ENCODE measurements at regions not wholly inside any gene's neighbourhood (a gene's known extent, or its start where the extent isn't known, plus 50 kb on each side); places are given as distances from the start of the nearest gene placed in this dataset.

DNA sequence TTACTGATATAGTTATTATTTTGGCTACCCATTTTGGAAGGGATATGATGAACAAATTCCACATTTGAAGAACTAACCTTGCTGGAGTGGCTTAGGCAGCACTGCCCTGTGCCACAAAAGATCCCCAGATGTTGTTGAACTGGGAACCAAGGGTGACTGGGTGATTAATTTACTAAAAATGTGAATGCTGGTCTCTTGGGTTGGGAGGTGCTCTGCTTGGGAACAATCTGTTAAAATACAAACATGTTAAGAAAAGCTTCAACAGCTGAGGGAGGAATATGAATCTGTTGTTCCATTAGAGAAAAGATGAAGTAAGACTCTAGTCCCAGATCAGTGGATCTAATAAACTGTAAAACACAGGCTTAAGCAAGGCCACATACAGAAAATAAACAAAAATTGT lies 1860.1 kb downstream of the SUCLG1 start:
- TF ChIP-seq EZH2phosphoT487 (IDR thresholded peaks at IDR 0.05; ENCODE audit: insufficient read depth, low read depth), result no peak
- no peak for TF ChIP-seq EZH2 (IDR thresholded peaks at IDR 0.05; ENCODE audit: insufficient read depth, poor library complexity, severe bottlenecking)

Measured in GM23248 (cell line).